ENCODE measurements at regions not wholly inside any gene's neighbourhood (a gene's known extent, or its start where the extent isn't known, plus 50 kb on each side); places are given as distances from the start of the nearest gene placed in this dataset.

DNA sequence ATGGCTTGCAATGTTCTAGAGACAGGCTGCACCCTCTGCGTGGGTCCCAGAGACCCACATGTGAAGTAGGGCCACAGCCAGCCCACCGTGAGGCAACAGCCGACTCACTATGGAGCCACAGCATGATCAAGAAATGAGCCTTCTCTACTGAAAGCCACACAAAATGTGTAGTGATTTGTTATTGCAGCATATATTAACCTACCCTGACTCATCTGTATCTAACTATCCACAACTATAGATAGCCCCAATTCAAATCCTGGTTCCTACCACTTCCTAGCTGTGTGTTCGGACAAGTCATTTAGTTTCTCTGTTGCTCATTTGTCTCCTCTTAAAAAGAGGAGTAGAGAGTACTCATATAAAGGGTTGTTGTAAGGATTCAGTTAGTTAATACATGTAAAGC lies 1152.3 kb downstream of the BCL11B start:
- TF ChIP-seq CTCF (IDR thresholded peaks at IDR 0.05; ENCODE audit: insufficient read depth, low read length) (no peak), GABPA (IDR thresholded peaks at IDR 0.05; ENCODE audit: low read depth) (no peak), POLR2AphosphoS5 (IDR thresholded peaks at IDR 0.05; ENCODE audit: low read depth) (no peak), SPI1 (IDR thresholded peaks at IDR 0.05; ENCODE audit: borderline replicate concordance, low read depth) (no peak)
- TF ChIP-seq, protein P1, sequence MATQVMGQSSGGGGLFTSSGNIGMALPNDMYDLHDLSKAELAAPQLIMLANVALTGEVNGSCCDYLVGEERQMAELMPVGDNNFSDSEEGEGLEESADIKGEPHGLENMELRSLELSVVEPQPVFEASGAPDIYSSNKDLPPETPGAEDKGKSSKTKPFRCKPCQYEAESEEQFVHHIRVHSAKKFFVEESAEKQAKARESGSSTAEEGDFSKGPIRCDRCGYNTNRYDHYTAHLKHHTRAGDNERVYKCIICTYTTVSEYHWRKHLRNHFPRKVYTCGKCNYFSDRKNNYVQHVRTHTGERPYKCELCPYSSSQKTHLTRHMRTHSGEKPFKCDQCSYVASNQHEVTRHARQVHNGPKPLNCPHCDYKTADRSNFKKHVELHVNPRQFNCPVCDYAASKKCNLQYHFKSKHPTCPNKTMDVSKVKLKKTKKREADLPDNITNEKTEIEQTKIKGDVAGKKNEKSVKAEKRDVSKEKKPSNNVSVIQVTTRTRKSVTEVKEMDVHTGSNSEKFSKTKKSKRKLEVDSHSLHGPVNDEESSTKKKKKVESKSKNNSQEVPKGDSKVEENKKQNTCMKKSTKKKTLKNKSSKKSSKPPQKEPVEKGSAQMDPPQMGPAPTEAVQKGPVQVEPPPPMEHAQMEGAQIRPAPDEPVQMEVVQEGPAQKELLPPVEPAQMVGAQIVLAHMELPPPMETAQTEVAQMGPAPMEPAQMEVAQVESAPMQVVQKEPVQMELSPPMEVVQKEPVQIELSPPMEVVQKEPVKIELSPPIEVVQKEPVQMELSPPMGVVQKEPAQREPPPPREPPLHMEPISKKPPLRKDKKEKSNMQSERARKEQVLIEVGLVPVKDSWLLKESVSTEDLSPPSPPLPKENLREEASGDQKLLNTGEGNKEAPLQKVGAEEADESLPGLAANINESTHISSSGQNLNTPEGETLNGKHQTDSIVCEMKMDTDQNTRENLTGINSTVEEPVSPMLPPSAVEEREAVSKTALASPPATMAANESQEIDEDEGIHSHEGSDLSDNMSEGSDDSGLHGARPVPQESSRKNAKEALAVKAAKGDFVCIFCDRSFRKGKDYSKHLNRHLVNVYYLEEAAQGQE (IDR thresholded peaks at IDR 0.05; ENCODE audit: insufficient replicate concordance, low read depth), result no peak
